GM13977 (cell line): ENCODE measurements at regions not wholly inside any gene's neighbourhood (a gene's known extent, or its start where the extent isn't known, plus 50 kb on each side); places are given as distances from the start of the nearest gene placed in this dataset.

Experiments used
- DNase-seq: peaks from one replicate; pipeline ENCODE4 v3.0.0; 2012; ENCODE audit warnings: low spot score
- CTCF ChIP-seq: IDR thresholded peaks from 2 replicates; pipeline ENCODE4 v1.5.1; 2012; ENCODE audit warnings: mild to moderate bottlenecking, control low read depth; ENCODE audit not compliant: insufficient read depth; ENCODE audit errors: extremely low read depth, missing control alignments
- in situ Hi-C: fragments of 300-500 bp; cut with MboI; formaldehyde crosslinking; loops from one replicate; pipeline ENCODE4 v1.12.0; 2022; ENCODE audit warnings: low sequenced_read_pairs, low pct_unique_long_range_greater_than_20kb, mixed read lengths, inconsistent platforms; ENCODE audit not compliant: unreplicated experiment

GRCh38 chr1:87903242-87903641 lies 574.6 kb downstream of the LMO4 start:
- no peak for DNase-seq
- in situ Hi-C loops = no loop called here
- TF ChIP-seq CTCF = no peak

GRCh38 chr1:87904651-87905050 lies 576.0 kb downstream of the LMO4 start:
- no peak for TF ChIP-seq CTCF
- in situ Hi-C loops = no loop called here
- no peak for DNase-seq

- TF ChIP-seq CTCF = no peak
- in situ Hi-C loops = no loop called here
- no peak for DNase-seq
Measured at GRCh38 chr1:87905651-87906050, 577.0 kb downstream of the LMO4 start.

- in situ Hi-C loops = no loop called here
- DNase-seq = no peak
- no peak for TF ChIP-seq CTCF
Measured at GRCh38 chr1:87906078-87906477, 577.4 kb downstream of the LMO4 start.

- DNase-seq = no peak
- in situ Hi-C loops = no loop called here
- TF ChIP-seq CTCF = no peak
Measured at GRCh38 chr1:87913361-87913760, 584.7 kb downstream of the LMO4 start.

GRCh38 chr1:87914396-87914795 lies 585.7 kb downstream of the LMO4 start:
- in situ Hi-C loops = no loop called here
- no peak for TF ChIP-seq CTCF
- DNase-seq = no peak

GRCh38 chr1:87915771-87916170 lies 587.1 kb downstream of the LMO4 start:
- in situ Hi-C loops = no loop called here
- DNase-seq = no peak
- TF ChIP-seq CTCF = no peak
